ENCODE measurements at regions not wholly inside any gene's neighbourhood (a gene's known extent, or its start where the extent isn't known, plus 50 kb on each side); places are given as distances from the start of the nearest gene placed in this dataset.

DNA sequence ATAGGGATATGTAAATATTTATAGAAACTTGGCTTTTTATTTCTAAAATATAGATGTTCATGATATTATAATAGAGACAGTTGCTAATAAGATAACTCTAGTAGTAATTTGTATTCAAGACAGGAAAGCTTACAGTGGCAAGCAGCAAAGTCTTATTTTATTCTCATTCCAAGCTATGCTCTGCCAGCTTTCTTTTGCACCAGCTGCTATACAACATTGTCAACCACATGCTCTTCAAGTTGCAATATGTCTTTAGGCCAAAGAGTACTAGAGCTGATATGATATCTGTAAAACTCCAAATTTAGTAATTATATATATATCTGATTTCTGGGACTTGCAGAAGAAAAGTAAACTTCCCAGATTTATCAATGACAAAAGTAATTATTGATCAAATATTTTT is 350.1 kb downstream of the HGF start:
- ATAC-seq (no peak), DNase-seq (no peak)
- no peaks in the 10 kb centered on the region for H3K27me3 ChIP-seq (ENCODE audit: low read length)
- H3K79me2 ChIP-seq (ENCODE audit: low read length) = no peaks in the 10 kb centered on the region
- no peak overlapping the region for H2AFZ ChIP-seq (ENCODE audit: low read length)
- BruUV-seq (replicated peaks) = no TSS peak
- H3K9me2 ChIP-seq (replicated peaks; ENCODE audit: low read length) = no peaks in the 10 kb centered on the region
- POLR2A ChIA-PET (ENCODE audit: unreplicated experiment) = no interaction called here
- H3K4me2 ChIP-seq (ENCODE audit: low read length) = no peak overlapping the region
- no peak overlapping the region for H3K4me3 ChIP-seq (ENCODE audit: low read length)
- intact Hi-C loops (cut with micrococcal nuclease) = no loop called here
- peaks cover 24% of the 10 kb centered on the region for H3K4me1 ChIP-seq (ENCODE audit: insufficient read depth, low read length)
- CTCF ChIA-PET = no interaction called here
- H3F3A ChIP-seq (ENCODE audit: low read length, unreplicated experiment) = no peaks in the 10 kb centered on the region
- no peak for TF ChIP-seq EZH2 (IDR thresholded peaks at IDR 0.05; ENCODE audit: low read length, unreplicated experiment)
- TF ChIP-seq EZH2phosphoT487 (IDR thresholded peaks at IDR 0.05; ENCODE audit: borderline replicate concordance, low read length) = no peak
- TF ChIP-seq CTCF (conservative IDR thresholded peaks at IDR 0.05; ENCODE audit: low read depth, low read length) = no peak
- no peaks in the 10 kb centered on the region for H3K9me3 ChIP-seq (ENCODE audit: low read length)
- no peak overlapping the region for H3K9ac ChIP-seq (ENCODE audit: low read length)
- H3K36me3 ChIP-seq (ENCODE audit: low read depth, low read length) = no peaks in the 10 kb centered on the region
- no peaks in the 10 kb centered on the region for H4K20me1 ChIP-seq (ENCODE audit: low read length)
- H3K27ac ChIP-seq (ENCODE audit: low read length) = no peak overlapping the region

GRCh38 chr7:81416659-81417058 is 353.2 kb downstream of the HGF start:
- CTCF ChIA-PET = no interaction called here
- no peaks in the 10 kb centered on the region for H3F3A ChIP-seq (ENCODE audit: low read length, unreplicated experiment)
- POLR2A ChIA-PET (ENCODE audit: unreplicated experiment) = no interaction called here
- TF ChIP-seq CTCF (conservative IDR thresholded peaks at IDR 0.05; ENCODE audit: low read depth, low read length) (no peak), EZH2 (IDR thresholded peaks at IDR 0.05; ENCODE audit: low read length, unreplicated experiment) (no peak), EZH2phosphoT487 (IDR thresholded peaks at IDR 0.05; ENCODE audit: borderline replicate concordance, low read length) (no peak)
- H4K20me1 ChIP-seq (ENCODE audit: low read length) = no peaks in the 10 kb centered on the region
- no peak for ATAC-seq
- H3K4me3 ChIP-seq (ENCODE audit: low read length) = no peak overlapping the region
- H3K4me1 ChIP-seq (ENCODE audit: insufficient read depth, low read length) = peaks cover 33% of the 10 kb centered on the region
- H2AFZ ChIP-seq (ENCODE audit: low read length) = 0 out of 2 replicates have a peak overlapping the region, but pooled peaks have one; percentile 10
- peak overlapping the region; percentile 5; the same call in 1 of the 2 replicates for H3K4me2 ChIP-seq (ENCODE audit: low read length)
- no TSS peak for BruUV-seq (replicated peaks)
- DNase-seq = no peak
- H3K79me2 ChIP-seq (ENCODE audit: low read length) = no peaks in the 10 kb centered on the region
- H3K27me3 ChIP-seq (ENCODE audit: low read length) = no peaks in the 10 kb centered on the region
- peak overlapping the region; percentile 6 for H3K27ac ChIP-seq (ENCODE audit: low read length)
- H3K9ac ChIP-seq (ENCODE audit: low read length) = no peak overlapping the region
- H3K9me2 ChIP-seq (replicated peaks; ENCODE audit: low read length) = no peaks in the 10 kb centered on the region
- no peaks in the 10 kb centered on the region for H3K9me3 ChIP-seq (ENCODE audit: low read length)
- intact Hi-C loops (cut with micrococcal nuclease) = no loop called here
- H3K36me3 ChIP-seq (ENCODE audit: low read depth, low read length) = no peaks in the 10 kb centered on the region

DNA sequence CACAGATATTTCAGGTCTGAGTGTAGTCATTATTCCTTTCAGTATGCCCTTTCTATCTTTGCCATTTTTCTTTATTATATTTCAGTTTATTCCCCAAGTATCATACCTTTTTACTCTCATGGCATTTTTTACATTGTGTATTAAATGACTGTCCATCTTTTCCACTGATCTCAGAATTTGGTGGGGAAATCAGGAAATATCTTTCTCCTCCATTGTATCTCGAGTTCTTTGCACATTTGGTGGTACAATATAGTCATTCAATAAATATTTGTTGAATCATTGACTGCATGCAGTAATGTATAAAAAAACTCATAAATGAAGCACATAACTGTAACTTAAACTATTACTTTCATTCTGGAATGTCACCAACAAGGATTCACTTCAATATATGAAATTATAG is 354.7 kb downstream of the HGF start:
- POLR2A ChIA-PET (ENCODE audit: unreplicated experiment) = no interaction called here
- Histone ChIP-seq H3K79me2 (ENCODE audit: low read length) (no peaks in the 10 kb centered on the region), H3K9me3 (ENCODE audit: low read length) (no peaks in the 10 kb centered on the region), H3F3A (ENCODE audit: low read length, unreplicated experiment) (peaks cover 2% of the 10 kb centered on the region), H3K4me3 (ENCODE audit: low read length) (no peak overlapping the region), H3K9ac (ENCODE audit: low read length) (peak overlapping the region; percentile 37), H3K36me3 (ENCODE audit: low read depth, low read length) (no peaks in the 10 kb centered on the region), H3K4me2 (ENCODE audit: low read length) (peak overlapping the region; percentile 21; the same call in 1 of the 2 replicates), H2AFZ (ENCODE audit: low read length) (no peak overlapping the region), H3K4me1 (ENCODE audit: insufficient read depth, low read length) (peaks cover 45% of the 10 kb centered on the region), H3K27me3 (ENCODE audit: low read length) (no peaks in the 10 kb centered on the region), H3K9me2 (replicated peaks; ENCODE audit: low read length) (no peaks in the 10 kb centered on the region), H3K27ac (ENCODE audit: low read length) (peak overlapping the region; percentile 80), H4K20me1 (ENCODE audit: low read length) (no peaks in the 10 kb centered on the region)
- intact Hi-C loops (cut with micrococcal nuclease) = loop anchor here (2.0 kb wide), 1 partner anchor 256 kb away; no protein-coding TSS in a partner anchor
- no TSS peak for BruUV-seq (replicated peaks)
- ATAC-seq = peak; percentile 13
- peak; percentile 60 for DNase-seq
- CTCF ChIA-PET = no interaction called here
- no peak for TF ChIP-seq EZH2phosphoT487 (IDR thresholded peaks at IDR 0.05; ENCODE audit: borderline replicate concordance, low read length)
